ENCODE measurements at regions not wholly inside any gene's neighbourhood (a gene's known extent, or its start where the extent isn't known, plus 50 kb on each side); places are given as distances from the start of the nearest gene placed in this dataset.

DNA sequence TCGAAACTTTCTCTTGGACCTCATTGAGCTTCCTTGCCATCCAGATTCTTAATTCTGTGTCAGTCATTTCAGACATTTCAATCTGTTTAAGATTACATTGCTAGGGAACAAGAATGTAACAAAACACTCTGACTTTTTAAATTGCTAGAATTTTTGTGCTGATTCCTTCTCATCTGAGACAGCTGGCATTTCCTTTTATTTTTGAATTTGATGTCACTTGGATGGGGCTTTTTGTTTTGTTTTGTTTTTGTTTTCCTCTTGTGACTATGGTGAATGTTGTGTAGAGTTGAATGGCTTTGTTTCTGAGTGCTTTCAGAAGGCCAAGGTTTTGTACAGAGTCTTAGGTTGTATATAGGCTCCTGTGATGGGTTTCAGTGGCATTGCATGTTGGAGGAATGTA is 1129.3 kb downstream of the NAALADL2 start:
- no peaks in the 10 kb centered on the region for H3K4me1 Mint-ChIP-seq
- TF ChIP-seq, protein P1, sequence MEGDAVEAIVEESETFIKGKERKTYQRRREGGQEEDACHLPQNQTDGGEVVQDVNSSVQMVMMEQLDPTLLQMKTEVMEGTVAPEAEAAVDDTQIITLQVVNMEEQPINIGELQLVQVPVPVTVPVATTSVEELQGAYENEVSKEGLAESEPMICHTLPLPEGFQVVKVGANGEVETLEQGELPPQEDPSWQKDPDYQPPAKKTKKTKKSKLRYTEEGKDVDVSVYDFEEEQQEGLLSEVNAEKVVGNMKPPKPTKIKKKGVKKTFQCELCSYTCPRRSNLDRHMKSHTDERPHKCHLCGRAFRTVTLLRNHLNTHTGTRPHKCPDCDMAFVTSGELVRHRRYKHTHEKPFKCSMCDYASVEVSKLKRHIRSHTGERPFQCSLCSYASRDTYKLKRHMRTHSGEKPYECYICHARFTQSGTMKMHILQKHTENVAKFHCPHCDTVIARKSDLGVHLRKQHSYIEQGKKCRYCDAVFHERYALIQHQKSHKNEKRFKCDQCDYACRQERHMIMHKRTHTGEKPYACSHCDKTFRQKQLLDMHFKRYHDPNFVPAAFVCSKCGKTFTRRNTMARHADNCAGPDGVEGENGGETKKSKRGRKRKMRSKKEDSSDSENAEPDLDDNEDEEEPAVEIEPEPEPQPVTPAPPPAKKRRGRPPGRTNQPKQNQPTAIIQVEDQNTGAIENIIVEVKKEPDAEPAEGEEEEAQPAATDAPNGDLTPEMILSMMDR (conservative IDR thresholded peaks at IDR 0.05): no peak
- H3K4me3 Mint-ChIP-seq: no peak overlapping the region
- peak overlapping the region; percentile 58 for H3K27ac Mint-ChIP-seq (ENCODE audit: unreplicated experiment)
- H3K9me3 Mint-ChIP-seq: peaks cover 18% of the 10 kb centered on the region
- H3K27me3 Mint-ChIP-seq (ENCODE audit: low read depth): no peaks in the 10 kb centered on the region
- peaks cover 3% of the 10 kb centered on the region for H3K36me3 Mint-ChIP-seq (ENCODE audit: low read depth)
- no peak for DNase-seq (ENCODE audit: low read depth, low spot score)

DNA sequence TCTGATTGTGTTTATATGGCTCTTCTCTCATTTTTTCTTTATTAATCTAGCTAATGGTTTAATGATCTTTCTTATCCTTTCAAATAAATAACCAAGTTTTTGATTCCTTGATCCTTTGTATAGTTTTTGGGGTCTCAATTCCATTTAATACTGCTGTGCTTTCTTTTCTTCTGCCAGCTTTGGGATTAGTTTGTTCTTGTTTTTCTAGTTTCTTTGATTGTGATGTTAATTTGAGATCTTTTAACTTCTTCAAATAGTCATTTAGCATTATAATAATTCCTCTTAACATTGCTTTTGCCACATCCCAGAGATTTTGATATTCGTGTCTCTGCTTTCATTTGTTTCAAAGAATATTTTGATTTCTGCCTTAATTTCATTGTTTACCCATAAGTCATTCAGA is 1126.6 kb downstream of the NAALADL2 start:
- Mint-ChIP-seq H3K27ac (ENCODE audit: unreplicated experiment) (no peak overlapping the region), H3K4me3 (no peak overlapping the region), H3K4me1 (no peaks in the 10 kb centered on the region), H3K27me3 (ENCODE audit: low read depth) (no peaks in the 10 kb centered on the region), H3K36me3 (ENCODE audit: low read depth) (peaks cover 3% of the 10 kb centered on the region), H3K9me3 (peaks cover 18% of the 10 kb centered on the region)
- DNase-seq (ENCODE audit: low read depth, low spot score): no peak
- TF ChIP-seq, protein P1 (conservative IDR thresholded peaks at IDR 0.05): no peak

DNA sequence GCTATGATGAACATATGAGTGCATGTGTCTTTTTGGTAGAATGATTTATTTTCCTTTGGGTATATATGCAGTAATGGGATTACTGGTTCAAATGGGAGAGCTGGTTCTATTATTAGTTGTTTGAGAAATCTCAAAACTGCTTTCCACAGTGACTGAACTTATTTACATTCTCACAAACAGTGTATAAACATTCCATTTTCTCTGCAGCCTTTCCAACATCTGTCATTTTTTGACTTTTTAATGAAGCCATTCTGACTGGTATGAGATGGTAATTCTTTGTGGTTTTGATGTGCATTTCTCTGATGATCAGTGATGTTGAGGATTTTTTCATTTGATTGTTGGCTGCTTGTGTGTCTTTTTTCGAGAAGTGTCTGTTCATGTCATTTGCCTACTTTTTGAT is 1124.2 kb downstream of the NAALADL2 start:
- peaks cover 22% of the 10 kb centered on the region for H3K9me3 Mint-ChIP-seq
- no peak overlapping the region for H3K4me3 Mint-ChIP-seq
- H3K27ac Mint-ChIP-seq (ENCODE audit: unreplicated experiment): no peak overlapping the region
- no peaks in the 10 kb centered on the region for H3K4me1 Mint-ChIP-seq
- TF ChIP-seq, protein P1 (conservative IDR thresholded peaks at IDR 0.05): no peak
- no peaks in the 10 kb centered on the region for H3K27me3 Mint-ChIP-seq (ENCODE audit: low read depth)
- peaks cover 3% of the 10 kb centered on the region for H3K36me3 Mint-ChIP-seq (ENCODE audit: low read depth)
- no peak for DNase-seq (ENCODE audit: low read depth, low spot score)

DNA sequence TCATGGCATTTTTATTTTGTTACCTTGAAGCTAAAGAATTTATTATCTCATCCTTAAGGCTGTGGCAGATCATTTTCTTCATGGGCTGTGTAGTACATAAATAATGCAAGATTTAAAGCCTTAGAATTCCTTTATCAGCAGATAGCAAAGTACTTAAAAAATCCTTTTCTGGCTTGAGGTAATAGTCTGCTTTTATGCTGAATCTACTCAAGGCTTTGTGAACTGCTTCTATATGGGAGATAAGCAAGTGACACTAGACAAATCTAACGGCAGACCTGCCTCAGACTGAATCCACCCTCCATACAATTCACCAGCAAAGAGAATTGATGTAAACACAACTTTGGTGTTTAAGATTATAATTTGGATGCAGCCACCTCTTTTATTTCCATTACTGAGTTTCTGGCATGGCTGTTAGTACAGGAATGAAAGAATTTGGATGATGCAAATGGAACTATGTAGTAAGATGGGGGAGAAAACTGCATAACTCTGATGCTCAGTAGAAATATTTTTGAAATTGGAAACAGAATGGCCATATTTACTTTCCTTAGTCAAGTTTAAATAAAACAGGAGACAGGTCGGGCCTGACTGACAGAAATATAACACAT is 1121.5 kb downstream of the NAALADL2 start:
- Mint-ChIP-seq H3K36me3 (ENCODE audit: low read depth) (peaks cover 3% of the 10 kb centered on the region), H3K27me3 (ENCODE audit: low read depth) (no peaks in the 10 kb centered on the region), H3K27ac (ENCODE audit: unreplicated experiment) (no peak overlapping the region), H3K9me3 (peaks cover 16% of the 10 kb centered on the region), H3K4me1 (no peaks in the 10 kb centered on the region), H3K4me3 (no peak overlapping the region)
- TF ChIP-seq, protein P1 (conservative IDR thresholded peaks at IDR 0.05): no peak
- DNase-seq (ENCODE audit: low read depth, low spot score): no peak

- Mint-ChIP-seq H3K27me3 (ENCODE audit: low read depth) (no peaks in the 10 kb centered on the region), H3K4me1 (no peaks in the 10 kb centered on the region)
- DNase-seq (ENCODE audit: low read depth, low spot score): no peak
Measured at GRCh38 chr3:175977968-175978752, 1119.0 kb downstream of the NAALADL2 start.

More at GRCh38 chr3:175977968-175978752, 1119.0 kb downstream of the NAALADL2 start:
- TF ChIP-seq, protein P1 (conservative IDR thresholded peaks at IDR 0.05): no peak
- Mint-ChIP-seq H3K9me3 (peaks cover 6% of the 10 kb centered on the region), H3K36me3 (ENCODE audit: low read depth) (peaks cover 3% of the 10 kb centered on the region), H3K27ac (ENCODE audit: unreplicated experiment) (no peak overlapping the region), H3K4me3 (no peak overlapping the region)

Measured in neural crest cell (in vitro differentiated cells).